A549 (cell line): ENCODE measurements at regions not wholly inside any gene's neighbourhood (a gene's known extent, or its start where the extent isn't known, plus 50 kb on each side); places are given as distances from the start of the nearest gene placed in this dataset.

Source experiments
- ATAC-seq, 2 experiments: fragments of 200-7000 bp in 1 of 2; fragments of >200 bp in 1 of 2; cut with Nextera tagmentation in 1 of 2; cut with Tn5 transposase in 1 of 2; 3 replicates each; pipeline versions ENCODE4 v1.8.0 to v1.9.1; 2018 to 2020; ENCODE audit warnings: mild to moderate bottlenecking in 1 of 2, moderate library complexity in 1 of 2
- CTCF ChIA-PET: fragments of 300-600 bp; sonication (Branson Sonifier 250); formaldehyde crosslinking; extraction: SDS; loops from one replicate; lab custom pipeline; 2021; ENCODE audit warnings: antibody characterized with exemption, inconsistent platforms; lab: Yijun Ruan, JAX
- POLR2A ChIA-PET: fragments of 350-600 bp; formaldehyde crosslinking; extraction: SDS; loops from one replicate; lab custom pipeline; 2021; ENCODE audit warnings: antibody characterized with exemption, inconsistent platforms; lab: Yijun Ruan, JAX
- DNase-seq, 2 experiments: peaks; one replicate each; pipeline versions ENCODE4 v3.0.0 to v3.0.0-alpha.2; 2011 to 2016; ENCODE audit warnings: low read depth in 1 of 2, low spot score in 1 of 2
- FAIRE-seq: peaks from 2 replicates; lab custom pipeline; 2011; peaks lifted over from hg19 to GRCh38; lab: Jason Lieb, UNC
- H3K27ac ChIP-seq, 2 experiments: fragments of >200 bp; sonication (Bioruptor Twin); formaldehyde crosslinking; 3 replicates each; pipeline ENCODE4 v1.5.1; 2016 to 2017
- H3K4me1 ChIP-seq: fragments of >200 bp; sonication (Bioruptor Twin); formaldehyde crosslinking; 3 replicates; pipeline ENCODE4 v1.6.1; 2016
- H3K4me2 ChIP-seq: fragments of >200 bp; sonication (Bioruptor Twin); formaldehyde crosslinking; 3 replicates; pipeline ENCODE4 v1.6.1; 2016
- H3K4me3 ChIP-seq: fragments of >200 bp; sonication (Bioruptor Twin); formaldehyde crosslinking; 3 replicates; pipeline ENCODE4 v1.5.1; 2016
- H3K9me3 ChIP-seq: fragments of >200 bp; sonication (Bioruptor Twin); formaldehyde crosslinking; 3 replicates; pipeline ENCODE4 v1.6.1; 2016
- CBX2 ChIP-seq: fragments of 200-600 bp; sonication (generic); IDR thresholded peaks from 2 replicates; pipeline ENCODE4 v1.6.1; 2016; ENCODE audit warnings: low read depth, mild to moderate bottlenecking, borderline replicate concordance
- EP300 ChIP-seq, 2 experiments: fragments of >200 bp; sonication (Bioruptor Twin); formaldehyde crosslinking; IDR thresholded peaks; 2 replicates in 1 of 2; 3 replicates in 1 of 2; pipeline ENCODE4 v1.6.1; 2016 to 2017
- ESRRA ChIP-seq: fragments of 150-350 bp; IDR thresholded peaks from 2 replicates; pipeline ENCODE4 v1.6.1; 2014; ENCODE audit warnings: mild to moderate bottlenecking, low read length, borderline replicate concordance
- FOSB ChIP-seq: fragments of 250-450 bp; sonication (Bioruptor Pico); IDR thresholded peaks from 2 replicates; pipeline ENCODE4 v1.5.0; 2020; ENCODE audit warnings: mild to moderate bottlenecking, moderate library complexity
- FOXS1 ChIP-seq: fragments of 250-450 bp; sonication (Bioruptor Pico); IDR thresholded peaks from 2 replicates; pipeline ENCODE4 v1.5.0; 2020; ENCODE audit warnings: mild to moderate bottlenecking, moderate library complexity
- HOXA7 ChIP-seq: fragments of 250-450 bp; sonication (Bioruptor Pico); IDR thresholded peaks from 2 replicates; pipeline ENCODE4 v1.5.0; 2020; ENCODE audit warnings: mild to moderate bottlenecking, moderate library complexity
- JUNB ChIP-seq: fragments of >200 bp; sonication (Bioruptor Twin); formaldehyde crosslinking; IDR thresholded peaks from 2 replicates; pipeline ENCODE4 v1.6.1; 2016
- KDM1A ChIP-seq: fragments of 200-600 bp; sonication (generic); IDR thresholded peaks from 2 replicates; pipeline ENCODE4 v1.6.1; 2016; ENCODE audit warnings: low read depth, mild to moderate bottlenecking
- KDM5A ChIP-seq: fragments of 200-600 bp; sonication (generic); IDR thresholded peaks from 2 replicates; pipeline ENCODE4 v1.6.1; 2016; ENCODE audit warnings: antibody characterized with exemption, mild to moderate bottlenecking
- MYC ChIP-seq: IDR thresholded peaks from 2 replicates; pipeline ENCODE4 v1.6.1; 2012; ENCODE audit warnings: mild to moderate bottlenecking, inconsistent platforms, low read length, improper control_type of control experiment, borderline replicate concordance
- NPAS2 ChIP-seq: fragments of 250-450 bp; sonication (Bioruptor Pico); IDR thresholded peaks from 2 replicates; pipeline ENCODE4 v1.8.0; 2022; ENCODE audit warnings: mild to moderate bottlenecking, moderate library complexity, borderline replicate concordance
- RAD21 ChIP-seq, 2 experiments: fragments of >200 bp in 1 of 2; sonication (Bioruptor Twin) in 1 of 2; formaldehyde crosslinking in 1 of 2; IDR thresholded peaks in 1 of 2; conservative IDR thresholded peaks in 1 of 2; 2 replicates in 1 of 2; 3 replicates in 1 of 2; pipeline ENCODE4 v1.6.1; 2012 to 2018; ENCODE audit warnings: inconsistent platforms in 1 of 2
- RFX5 ChIP-seq: fragments of 450-650 bp; IDR thresholded peaks from 2 replicates; pipeline ENCODE4 v1.7.1; 2014; ENCODE audit warnings: antibody characterized with exemption, mild to moderate bottlenecking, moderate library complexity
- TFCP2L1 ChIP-seq: fragments of 250-450 bp; sonication (Bioruptor Pico); IDR thresholded peaks from 2 replicates; pipeline ENCODE4 v1.5.0; 2021; ENCODE audit warnings: mild to moderate bottlenecking
- ZC3H11A ChIP-seq: fragments of 450-650 bp; IDR thresholded peaks from 2 replicates; pipeline ENCODE4 v1.6.1; 2014; ENCODE audit warnings: antibody characterized with exemption, mild to moderate bottlenecking
- ZNF302 ChIP-seq: fragments of 250-450 bp; sonication (Bioruptor Pico); IDR thresholded peaks from 2 replicates; pipeline ENCODE4 v1.9.0; 2021; ENCODE audit warnings: inconsistent platforms, mild to moderate bottlenecking, moderate library complexity
- WGBS: methylation state at CpG from one replicate; pipeline ENCODE4 v1.1.6; 2017; ENCODE audit errors: missing lambda C conversion rate; 5-methylcytosine and 5-hydroxymethylcytosine counted together
- TF ChIP-seq, protein P1 (sequence below): fragments of >200 bp; sonication (Bioruptor Twin); formaldehyde crosslinking; IDR thresholded peaks from 2 replicates; pipeline ENCODE4 v1.6.1; 2016
- TF ChIP-seq, protein P2 (sequence below): fragments of 250-450 bp; sonication (Bioruptor Pico); IDR thresholded peaks from 2 replicates; pipeline ENCODE4 v1.5.0; 2020; ENCODE audit warnings: low read depth, mild to moderate bottlenecking, moderate library complexity
- TF ChIP-seq, protein P3 (sequence below): fragments of 200-600 bp; sonication (generic); IDR thresholded peaks from 2 replicates; pipeline ENCODE4 v1.6.1; 2016; ENCODE audit warnings: antibody characterized with exemption, mild to moderate bottlenecking, moderate library complexity
- TF ChIP-seq, protein P4 (sequence below): IDR thresholded peaks from 2 replicates; pipeline ENCODE4 v1.6.1; 2012; ENCODE audit warnings: low read depth, borderline replicate concordance
- TF ChIP-seq, protein P5 (sequence below): fragments of >200 bp; sonication (Bioruptor Twin); formaldehyde crosslinking; IDR thresholded peaks from 3 replicates; pipeline ENCODE4 v1.5.1; 2016

DNA sequence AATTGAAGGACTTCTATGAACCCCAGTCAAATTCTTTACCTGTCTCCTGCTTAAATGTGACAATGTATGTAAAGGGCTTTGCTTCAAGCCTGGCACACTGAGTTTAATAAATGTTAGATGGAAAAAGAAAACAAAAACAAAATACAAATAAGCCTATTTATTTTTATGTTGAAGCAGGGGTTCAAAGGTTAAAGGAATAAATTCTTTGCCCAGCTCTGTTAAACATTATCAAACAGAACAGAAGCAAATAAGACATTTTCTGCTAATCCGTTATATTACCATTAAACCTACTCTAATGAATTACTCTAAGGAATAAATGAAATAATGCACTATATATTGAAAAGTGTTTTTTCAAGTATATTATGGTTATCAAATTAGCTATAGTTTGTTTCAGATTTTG, 182.5 kb upstream of the CEP162 start:
- Histone ChIP-seq H3K4me3 (no peak overlapping the region), H3K27ac (no peak overlapping the region), H3K9me3 (no peaks in the 10 kb centered on the region), H3K4me2 (no peak overlapping the region), H3K4me1 (no peaks in the 10 kb centered on the region)
- FAIRE-seq: no peak
- no peak for DNase-seq
- CTCF ChIA-PET: interaction anchor here (1.3 kb wide), 1 partner anchor 363 kb away, joined by 4 read pairs; no protein-coding TSS in a partner anchor
- 91% methylated on average over 1 of the region's 1 CpG for WGBS
- POLR2A ChIA-PET: no interaction called here
- TF ChIP-seq RAD21 (conservative IDR thresholded peaks at IDR 0.05 in 1 of 2, IDR thresholded peaks at IDR 0.05 in 1 of 2) (no peak), FOXS1 (CRISPR knock-in tag) (no peak), ZC3H11A (no peak)
- ATAC-seq: no peak

DNA sequence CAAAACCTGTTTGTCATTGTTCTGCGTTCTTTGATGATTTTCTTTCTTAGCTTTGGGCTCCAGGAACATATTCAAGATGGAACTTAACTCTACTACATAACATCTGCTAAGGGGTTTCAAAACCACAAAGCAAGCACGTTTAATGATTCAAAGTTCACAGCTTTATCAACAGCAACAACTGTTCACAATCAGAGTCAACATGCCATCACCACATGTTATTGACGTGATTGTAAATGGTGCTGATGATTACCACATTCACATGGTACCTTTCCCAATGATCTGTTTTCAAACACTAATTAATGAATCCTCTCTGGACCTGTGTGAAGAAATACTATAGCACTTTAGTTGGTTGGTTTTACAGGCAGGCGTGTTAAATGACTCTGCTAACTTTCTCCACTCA, 180.6 kb upstream of the CEP162 start:
- 36% methylated on average over 4 of the region's 4 CpGs for WGBS
- no peak overlapping the region for H3K4me2 ChIP-seq
- no peak for DNase-seq
- ChIA-PET POLR2A (no interaction called here), CTCF (no interaction called here)
- TF ChIP-seq ESRRA (no peak), RFX5 (no peak), ZNF302 (CRISPR knock-in tag) (no peak), MYC (no peak), FOXS1 (CRISPR knock-in tag) (no peak), NPAS2 (CRISPR knock-in tag) (no peak), HOXA7 (CRISPR knock-in tag) (no peak), KDM5A (no peak), JUNB (no peak), FOSB (no peak), EP300 (IDR thresholded peaks at IDR 0.05) (no peak), KDM1A (no peak), CBX2 (no peak), TFCP2L1 (CRISPR knock-in tag) (no peak)
- TF ChIP-seq, protein P1, sequence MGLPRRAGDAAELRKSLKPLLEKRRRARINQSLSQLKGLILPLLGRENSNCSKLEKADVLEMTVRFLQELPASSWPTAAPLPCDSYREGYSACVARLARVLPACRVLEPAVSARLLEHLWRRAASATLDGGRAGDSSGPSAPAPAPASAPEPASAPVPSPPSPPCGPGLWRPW: no peak
- TF ChIP-seq, protein P2, sequence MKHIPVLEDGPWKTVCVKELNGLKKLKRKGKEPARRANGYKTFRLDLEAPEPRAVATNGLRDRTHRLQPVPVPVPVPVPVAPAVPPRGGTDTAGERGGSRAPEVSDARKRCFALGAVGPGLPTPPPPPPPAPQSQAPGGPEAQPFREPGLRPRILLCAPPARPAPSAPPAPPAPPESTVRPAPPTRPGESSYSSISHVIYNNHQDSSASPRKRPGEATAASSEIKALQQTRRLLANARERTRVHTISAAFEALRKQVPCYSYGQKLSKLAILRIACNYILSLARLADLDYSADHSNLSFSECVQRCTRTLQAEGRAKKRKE (CRISPR knock-in tag): no peak
- TF ChIP-seq, protein P3, sequence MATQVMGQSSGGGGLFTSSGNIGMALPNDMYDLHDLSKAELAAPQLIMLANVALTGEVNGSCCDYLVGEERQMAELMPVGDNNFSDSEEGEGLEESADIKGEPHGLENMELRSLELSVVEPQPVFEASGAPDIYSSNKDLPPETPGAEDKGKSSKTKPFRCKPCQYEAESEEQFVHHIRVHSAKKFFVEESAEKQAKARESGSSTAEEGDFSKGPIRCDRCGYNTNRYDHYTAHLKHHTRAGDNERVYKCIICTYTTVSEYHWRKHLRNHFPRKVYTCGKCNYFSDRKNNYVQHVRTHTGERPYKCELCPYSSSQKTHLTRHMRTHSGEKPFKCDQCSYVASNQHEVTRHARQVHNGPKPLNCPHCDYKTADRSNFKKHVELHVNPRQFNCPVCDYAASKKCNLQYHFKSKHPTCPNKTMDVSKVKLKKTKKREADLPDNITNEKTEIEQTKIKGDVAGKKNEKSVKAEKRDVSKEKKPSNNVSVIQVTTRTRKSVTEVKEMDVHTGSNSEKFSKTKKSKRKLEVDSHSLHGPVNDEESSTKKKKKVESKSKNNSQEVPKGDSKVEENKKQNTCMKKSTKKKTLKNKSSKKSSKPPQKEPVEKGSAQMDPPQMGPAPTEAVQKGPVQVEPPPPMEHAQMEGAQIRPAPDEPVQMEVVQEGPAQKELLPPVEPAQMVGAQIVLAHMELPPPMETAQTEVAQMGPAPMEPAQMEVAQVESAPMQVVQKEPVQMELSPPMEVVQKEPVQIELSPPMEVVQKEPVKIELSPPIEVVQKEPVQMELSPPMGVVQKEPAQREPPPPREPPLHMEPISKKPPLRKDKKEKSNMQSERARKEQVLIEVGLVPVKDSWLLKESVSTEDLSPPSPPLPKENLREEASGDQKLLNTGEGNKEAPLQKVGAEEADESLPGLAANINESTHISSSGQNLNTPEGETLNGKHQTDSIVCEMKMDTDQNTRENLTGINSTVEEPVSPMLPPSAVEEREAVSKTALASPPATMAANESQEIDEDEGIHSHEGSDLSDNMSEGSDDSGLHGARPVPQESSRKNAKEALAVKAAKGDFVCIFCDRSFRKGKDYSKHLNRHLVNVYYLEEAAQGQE: no peak
- TF ChIP-seq, protein P4, sequence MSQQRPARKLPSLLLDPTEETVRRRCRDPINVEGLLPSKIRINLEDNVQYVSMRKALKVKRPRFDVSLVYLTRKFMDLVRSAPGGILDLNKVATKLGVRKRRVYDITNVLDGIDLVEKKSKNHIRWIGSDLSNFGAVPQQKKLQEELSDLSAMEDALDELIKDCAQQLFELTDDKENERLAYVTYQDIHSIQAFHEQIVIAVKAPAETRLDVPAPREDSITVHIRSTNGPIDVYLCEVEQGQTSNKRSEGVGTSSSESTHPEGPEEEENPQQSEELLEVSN: no peak
- TF ChIP-seq, protein P5, sequence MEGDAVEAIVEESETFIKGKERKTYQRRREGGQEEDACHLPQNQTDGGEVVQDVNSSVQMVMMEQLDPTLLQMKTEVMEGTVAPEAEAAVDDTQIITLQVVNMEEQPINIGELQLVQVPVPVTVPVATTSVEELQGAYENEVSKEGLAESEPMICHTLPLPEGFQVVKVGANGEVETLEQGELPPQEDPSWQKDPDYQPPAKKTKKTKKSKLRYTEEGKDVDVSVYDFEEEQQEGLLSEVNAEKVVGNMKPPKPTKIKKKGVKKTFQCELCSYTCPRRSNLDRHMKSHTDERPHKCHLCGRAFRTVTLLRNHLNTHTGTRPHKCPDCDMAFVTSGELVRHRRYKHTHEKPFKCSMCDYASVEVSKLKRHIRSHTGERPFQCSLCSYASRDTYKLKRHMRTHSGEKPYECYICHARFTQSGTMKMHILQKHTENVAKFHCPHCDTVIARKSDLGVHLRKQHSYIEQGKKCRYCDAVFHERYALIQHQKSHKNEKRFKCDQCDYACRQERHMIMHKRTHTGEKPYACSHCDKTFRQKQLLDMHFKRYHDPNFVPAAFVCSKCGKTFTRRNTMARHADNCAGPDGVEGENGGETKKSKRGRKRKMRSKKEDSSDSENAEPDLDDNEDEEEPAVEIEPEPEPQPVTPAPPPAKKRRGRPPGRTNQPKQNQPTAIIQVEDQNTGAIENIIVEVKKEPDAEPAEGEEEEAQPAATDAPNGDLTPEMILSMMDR: no peak
- no peak for FAIRE-seq
- H3K4me3 ChIP-seq: no peak overlapping the region
- ATAC-seq: no peak
- H3K9me3 ChIP-seq: no peaks in the 10 kb centered on the region
- H3K4me1 ChIP-seq: no peaks in the 10 kb centered on the region
- no peak overlapping the region for H3K27ac ChIP-seq
